ENCODE measurements at regions not wholly inside any gene's neighbourhood (a gene's known extent, or its start where the extent isn't known, plus 50 kb on each side); places are given as distances from the start of the nearest gene placed in this dataset.
"Not testable (repeated sequence)": the region's sequence is repeated elsewhere in the genome, so short reads cannot be mapped to it uniquely, and the experiment has no call there.

- TF ChIP-seq ZNF274 (CRISPR knock-in tag; IDR thresholded peaks at IDR 0.05); ZBTB4 (CRISPR knock-in tag; IDR thresholded peaks at IDR 0.05; ENCODE audit: borderline replicate concordance); SETDB1 (CRISPR knock-in tag; IDR thresholded peaks at IDR 0.05; ENCODE audit: borderline replicate concordance); POLR2AphosphoS5 (IDR thresholded peaks at IDR 0.05; ENCODE audit: low read depth, low read length); ZBTB26 (CRISPR knock-in tag; IDR thresholded peaks at IDR 0.05; ENCODE audit: borderline replicate concordance); ZNF496 (CRISPR knock-in tag; IDR thresholded peaks at IDR 0.05; ENCODE audit: insufficient replicate concordance); RBM22 (optimal IDR thresholded peaks at IDR 0.05; ENCODE audit: low read length); CTCF (CRISPR knock-in tag; IDR thresholded peaks at IDR 0.05); TBX3 (IDR thresholded peaks at IDR 0.05; ENCODE audit: borderline replicate concordance); FOXJ3 (CRISPR knock-in tag; IDR thresholded peaks at IDR 0.05; ENCODE audit: borderline replicate concordance); NR2F2 (IDR thresholded peaks at IDR 0.05; ENCODE audit: borderline replicate concordance, low read depth); ATF7 (IDR thresholded peaks at IDR 0.05); ATF7 (CRISPR knock-in tag; IDR thresholded peaks at IDR 0.05): not testable (repeated sequence)
Measured at GRCh38 chr5:122628714-122629113, 146.2 kb upstream of the SNX2 start.
